Keratinocyte (primary cell): ENCODE measurements at regions not wholly inside any gene's neighbourhood (a gene's known extent, or its start where the extent isn't known, plus 50 kb on each side); places are given as distances from the start of the nearest gene placed in this dataset.

ENCODE experiments used
- DNase-seq: peaks from one replicate; pipeline ENCODE4 v3.0.0-alpha.2; 2011; ENCODE audit warnings: low read depth, missing footprints, low spot score
- FAIRE-seq: peaks from 2 replicates; lab custom pipeline; 2011; peaks lifted over from hg19 to GRCh38; lab: Jason Lieb, UNC
- H2AFZ ChIP-seq: 2 replicates; pipeline ENCODE4 v1.6.0; 2012; ENCODE audit warnings: low read length, control low read depth, inconsistent platforms; ENCODE audit not compliant: control insufficient read depth
- H3K27ac ChIP-seq: 2 replicates; pipeline ENCODE4 v1.5.1; 2011; ENCODE audit warnings: low read length; ENCODE audit not compliant: control insufficient read depth, insufficient read depth
- H3K27me3 ChIP-seq: 3 replicates; pipeline ENCODE4 v1.6.0; 2011; ENCODE audit warnings: low read length; ENCODE audit not compliant: control insufficient read depth, insufficient read depth; ENCODE audit errors: extremely low read depth
- H3K36me3 ChIP-seq, 2 experiments: 2 replicates in 1 of 2; 3 replicates in 1 of 2; pipeline ENCODE4 v1.5.1; 2011; ENCODE audit warnings: low read length in 2 of 2, mild to moderate bottlenecking in 1 of 2; ENCODE audit not compliant: control insufficient read depth in 2 of 2, insufficient read depth in 2 of 2; ENCODE audit errors: extremely low read depth in 1 of 2
- H3K4me1 ChIP-seq: 3 replicates; pipeline ENCODE4 v1.5.1; 2011; ENCODE audit warnings: low read length; ENCODE audit not compliant: control insufficient read depth, insufficient read depth; ENCODE audit errors: extremely low read depth
- H3K4me2 ChIP-seq: 3 replicates; pipeline ENCODE4 v1.6.0; 2011; ENCODE audit warnings: low read depth, low read length; ENCODE audit not compliant: control insufficient read depth, insufficient read depth; ENCODE audit errors: extremely low read depth
- H3K4me3 ChIP-seq, 3 experiments: fragments of 200-600 bp in 1 of 3; sonication (generic) in 1 of 3; 2 replicates in 2 of 3; 3 replicates in 1 of 3; pipeline ENCODE4 v1.5.1; 2011 to 2016; ENCODE audit warnings: low read length in 3 of 3, mild to moderate bottlenecking in 3 of 3, control low read depth in 2 of 3, inconsistent platforms in 1 of 3, low read depth in 1 of 3, mixed read lengths in 1 of 3, mixed run types in 1 of 3, moderate library complexity in 1 of 3; ENCODE audit not compliant: control insufficient read depth in 2 of 3, insufficient read depth in 2 of 3; ENCODE audit errors: extremely low read depth in 1 of 3
- H3K79me2 ChIP-seq: 2 replicates; pipeline ENCODE4 v1.6.0; 2012; ENCODE audit warnings: low read length; ENCODE audit not compliant: control insufficient read depth, insufficient read depth
- H3K9ac ChIP-seq: 3 replicates; pipeline ENCODE4 v1.6.0; 2011; ENCODE audit warnings: low read length; ENCODE audit not compliant: control insufficient read depth, insufficient read depth; ENCODE audit errors: extremely low read depth
- H3K9me1 ChIP-seq: 3 replicates; pipeline ENCODE4 v1.6.0; 2011; ENCODE audit warnings: low read length; ENCODE audit not compliant: control insufficient read depth, insufficient read depth; ENCODE audit errors: extremely low read depth
- H3K9me3 ChIP-seq: 2 replicates; pipeline ENCODE4 v1.5.1; 2012; ENCODE audit warnings: low read depth, low read length; ENCODE audit not compliant: control insufficient read depth
- H4K20me1 ChIP-seq: 3 replicates; pipeline ENCODE4 v1.6.0; 2011; ENCODE audit warnings: low read length; ENCODE audit not compliant: control insufficient read depth, insufficient read depth; ENCODE audit errors: extremely low read depth
- EZH2 ChIP-seq: IDR thresholded peaks from one replicate; pipeline ENCODE4 v1.6.1; 2012; ENCODE audit warnings: inconsistent platforms, mild to moderate bottlenecking, low read length, moderate library complexity
- dilution Hi-C: fragments of 300-500 bp; cut with MboI; formaldehyde crosslinking; loops from one replicate; pipeline ENCODE4 v1.7.0; 2020; ENCODE audit warnings: low sequenced_read_pairs; ENCODE audit not compliant: extremely low pct_ligation_motif_present
- TF ChIP-seq, protein P1 (sequence below), 3 experiments: IDR thresholded peaks in 1 of 3; conservative IDR thresholded peaks in 1 of 3; optimal IDR thresholded peaks in 1 of 3; 2 replicates in 2 of 3; 3 replicates in 1 of 3; pipeline versions ENCODE3 to v1.5.1; 2011; ENCODE audit warnings: low read length in 3 of 3, mild to moderate bottlenecking in 3 of 3, moderate library complexity in 2 of 3, control low read depth in 1 of 3, inconsistent platforms in 1 of 3; ENCODE audit not compliant: insufficient read depth in 2 of 3; ENCODE audit errors: extremely low read depth in 1 of 3

- TF ChIP-seq EZH2 = no peak
- TF ChIP-seq, protein P1, sequence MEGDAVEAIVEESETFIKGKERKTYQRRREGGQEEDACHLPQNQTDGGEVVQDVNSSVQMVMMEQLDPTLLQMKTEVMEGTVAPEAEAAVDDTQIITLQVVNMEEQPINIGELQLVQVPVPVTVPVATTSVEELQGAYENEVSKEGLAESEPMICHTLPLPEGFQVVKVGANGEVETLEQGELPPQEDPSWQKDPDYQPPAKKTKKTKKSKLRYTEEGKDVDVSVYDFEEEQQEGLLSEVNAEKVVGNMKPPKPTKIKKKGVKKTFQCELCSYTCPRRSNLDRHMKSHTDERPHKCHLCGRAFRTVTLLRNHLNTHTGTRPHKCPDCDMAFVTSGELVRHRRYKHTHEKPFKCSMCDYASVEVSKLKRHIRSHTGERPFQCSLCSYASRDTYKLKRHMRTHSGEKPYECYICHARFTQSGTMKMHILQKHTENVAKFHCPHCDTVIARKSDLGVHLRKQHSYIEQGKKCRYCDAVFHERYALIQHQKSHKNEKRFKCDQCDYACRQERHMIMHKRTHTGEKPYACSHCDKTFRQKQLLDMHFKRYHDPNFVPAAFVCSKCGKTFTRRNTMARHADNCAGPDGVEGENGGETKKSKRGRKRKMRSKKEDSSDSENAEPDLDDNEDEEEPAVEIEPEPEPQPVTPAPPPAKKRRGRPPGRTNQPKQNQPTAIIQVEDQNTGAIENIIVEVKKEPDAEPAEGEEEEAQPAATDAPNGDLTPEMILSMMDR (optimal IDR thresholded peaks at IDR 0.05 in 1 of 3, IDR thresholded peaks at IDR 0.05 in 1 of 3, conservative IDR thresholded peaks at IDR 0.05 in 1 of 3; ENCODE audit: extremely low read depth in 1 of 3, insufficient read depth in 2 of 3, low read length in 3 of 3) = no peak
- FAIRE-seq = no peak
- H3K9ac ChIP-seq = no peak overlapping the region
- no peaks in the 10 kb centered on the region for H4K20me1 ChIP-seq
- dilution Hi-C loops = no loop called here
- no peaks in the 10 kb centered on the region for H3K27me3 ChIP-seq
- no peak overlapping the region for H3K4me3 ChIP-seq
- no peak overlapping the region for H3K27ac ChIP-seq
- H3K9me3 ChIP-seq = no peaks in the 10 kb centered on the region
- no peak overlapping the region for H2AFZ ChIP-seq
- H3K4me2 ChIP-seq = no peak overlapping the region
- H3K9me1 ChIP-seq = no peaks in the 10 kb centered on the region
- DNase-seq = no peak
- H3K79me2 ChIP-seq = no peaks in the 10 kb centered on the region
- no peaks in the 10 kb centered on the region for H3K4me1 ChIP-seq
- no peaks in the 10 kb centered on the region for H3K36me3 ChIP-seq
Observed at GRCh38 chr21:35792569-35793305, 267.6 kb downstream of the SETD4 start.

DNA sequence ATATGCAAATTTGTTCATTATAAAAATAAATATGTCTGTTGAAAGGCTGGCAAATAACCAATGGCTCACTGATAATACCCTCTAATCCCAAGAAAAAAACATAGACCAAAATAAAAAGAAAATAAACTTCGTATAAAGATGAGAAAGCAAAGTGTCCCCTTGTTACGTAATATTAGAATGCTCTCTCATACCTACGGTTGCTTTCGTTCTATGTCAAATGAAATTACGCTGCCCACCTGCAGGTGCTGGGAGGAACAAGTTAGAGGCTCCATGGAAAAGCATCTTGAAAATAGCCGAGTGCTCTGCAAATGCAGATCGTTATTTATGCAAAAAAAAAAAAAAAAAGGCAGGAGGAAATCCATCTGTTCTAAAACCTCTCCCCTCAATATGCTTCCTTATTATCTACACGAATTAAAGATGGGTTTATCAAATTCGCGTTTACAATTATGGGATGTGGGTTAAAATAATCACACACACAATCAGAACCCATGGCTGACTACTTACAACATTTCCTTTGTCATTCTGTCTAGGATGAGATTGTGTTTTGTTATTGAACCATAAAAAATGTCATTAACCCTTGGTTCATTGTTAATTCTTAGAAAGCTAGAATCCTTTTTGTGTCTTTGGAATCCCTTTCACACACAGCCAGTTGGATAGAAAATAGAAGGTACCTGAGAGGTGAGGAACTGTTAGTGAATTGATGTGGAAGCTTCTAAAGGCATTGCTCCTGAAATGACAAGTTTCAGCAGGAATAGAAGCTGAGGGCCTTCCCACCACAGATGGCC, 268.6 kb downstream of the SETD4 start:
- Histone ChIP-seq H3K9ac (no peak overlapping the region), H3K36me3 (no peaks in the 10 kb centered on the region), H3K9me1 (no peaks in the 10 kb centered on the region), H3K27ac (no peak overlapping the region), H4K20me1 (no peaks in the 10 kb centered on the region), H3K9me3 (no peaks in the 10 kb centered on the region), H2AFZ (no peak overlapping the region), H3K79me2 (no peaks in the 10 kb centered on the region), H3K4me3 (no peak overlapping the region), H3K4me1 (no peaks in the 10 kb centered on the region), H3K4me2 (no peak overlapping the region), H3K27me3 (no peaks in the 10 kb centered on the region)
- dilution Hi-C loops = no loop called here
- TF ChIP-seq, protein P1 (optimal IDR thresholded peaks at IDR 0.05 in 1 of 3, IDR thresholded peaks at IDR 0.05 in 1 of 3, conservative IDR thresholded peaks at IDR 0.05 in 1 of 3; ENCODE audit: extremely low read depth in 1 of 3, insufficient read depth in 2 of 3, low read length in 3 of 3) = no peak
- no peak for TF ChIP-seq EZH2
- no peak for FAIRE-seq
- no peak for DNase-seq
